ENCODE measurements at regions not wholly inside any gene's neighbourhood (a gene's known extent, or its start where the extent isn't known, plus 50 kb on each side); places are given as distances from the start of the nearest gene placed in this dataset.

- TF ChIP-seq CTCF (IDR thresholded peaks at IDR 0.05) (no peak), EZH2 (IDR thresholded peaks at IDR 0.05; ENCODE audit: borderline replicate concordance, insufficient read depth, low read depth, low read length, poor library complexity, severe bottlenecking) (no peak)
Measured at GRCh38 chr14:53358166-53358565, 205.0 kb upstream of the DDHD1 start.

Measured in B cell (primary cell).